Activated CD8-positive, alpha-beta T cell treated with anti-CD3 and anti-CD28 coated beads for 36 hours (primary cell): ENCODE measurements at regions not wholly inside any gene's neighbourhood (a gene's known extent, or its start where the extent isn't known, plus 50 kb on each side); places are given as distances from the start of the nearest gene placed in this dataset.

Experiments used
- ATAC-seq: fragments of 200-7000 bp; cut with Tn5 transposase; one replicate; pipeline ENCODE4 v1.10.0; 2021; ENCODE audit warnings: mild to moderate bottlenecking, moderate library complexity
- CTCF ChIA-PET: fragments of 350-600 bp; sonication (Branson Sonifier 250); formaldehyde crosslinking; loops from one replicate; lab custom pipeline; 2021; ENCODE audit warnings: antibody characterized with exemption; lab: Charles Lee
- POLR2A ChIA-PET: fragments of 350-600 bp; sonication (Branson Sonifier 250); formaldehyde crosslinking; loops from one replicate; lab custom pipeline; 2021; ENCODE audit warnings: antibody characterized with exemption; lab: Charles Lee
- DNase-seq: peaks from one replicate; pipeline ENCODE4 v3.0.0-alpha.2; 2020
- H3K27ac Mint-ChIP-seq: one replicate; pipeline ENCODE4 v1.8.0; 2021; ENCODE audit warnings: mild to moderate bottlenecking, mixed read lengths
- H3K27me3 Mint-ChIP-seq: one replicate; pipeline ENCODE4 v1.8.0; 2021; ENCODE audit warnings: mixed read lengths
- H3K36me3 Mint-ChIP-seq: one replicate; pipeline ENCODE4 v1.8.0; 2021; ENCODE audit warnings: low read depth, mixed read lengths
- H3K4me1 Mint-ChIP-seq: one replicate; pipeline ENCODE4 v1.8.0; 2021; ENCODE audit warnings: low read depth, mixed read lengths
- H3K4me3 Mint-ChIP-seq: one replicate; pipeline ENCODE4 v1.8.0; 2021; ENCODE audit warnings: mild to moderate bottlenecking, moderate library complexity, mixed read lengths
- H3K9me3 Mint-ChIP-seq: one replicate; pipeline ENCODE4 v1.8.0; 2021; ENCODE audit warnings: mixed read lengths
- intact Hi-C: fragments of 100-400 bp; cut with micrococcal nuclease; formaldehyde crosslinking; loops from one replicate; pipeline ENCODE4 v1.10.0; 2022
- TF ChIP-seq, protein P1 (sequence below): fragments of 200-600 bp; IDR thresholded peaks from one replicate; pipeline ENCODE4 v1.8.0; 2022; ENCODE audit warnings: antibody characterized with exemption, mild to moderate bottlenecking

DNA sequence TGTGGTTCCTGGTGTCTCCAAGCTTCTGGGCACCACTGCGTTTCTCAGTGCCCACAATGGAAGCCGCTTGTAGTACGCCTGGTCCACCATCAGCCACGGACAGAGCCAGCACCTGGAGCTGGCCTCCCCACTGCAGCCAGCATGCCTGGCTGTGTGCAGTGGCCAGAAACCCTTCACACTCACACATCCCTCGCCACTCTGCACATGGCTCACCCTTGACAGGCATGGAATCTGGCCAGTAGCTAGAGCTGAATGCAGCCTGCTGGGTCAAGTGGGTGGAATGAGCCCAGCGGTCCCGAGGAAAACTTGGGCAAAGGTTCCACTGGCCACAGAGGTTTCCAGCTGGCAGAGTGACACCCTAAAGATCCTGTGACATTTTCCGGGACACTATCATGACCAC lies 146.0 kb upstream of the ADO start:
- Mint-ChIP-seq H3K9me3 (no peaks in the 10 kb centered on the region), H3K4me1 (peaks cover 17% of the 10 kb centered on the region), H3K36me3 (no peaks in the 10 kb centered on the region), H3K27ac (no peak overlapping the region), H3K4me3 (no peak overlapping the region), H3K27me3 (no peaks in the 10 kb centered on the region)
- ChIA-PET POLR2A (no interaction called here), CTCF (no interaction called here)
- ATAC-seq, result no peak
- DNase-seq, result no peak
- TF ChIP-seq, protein P1, sequence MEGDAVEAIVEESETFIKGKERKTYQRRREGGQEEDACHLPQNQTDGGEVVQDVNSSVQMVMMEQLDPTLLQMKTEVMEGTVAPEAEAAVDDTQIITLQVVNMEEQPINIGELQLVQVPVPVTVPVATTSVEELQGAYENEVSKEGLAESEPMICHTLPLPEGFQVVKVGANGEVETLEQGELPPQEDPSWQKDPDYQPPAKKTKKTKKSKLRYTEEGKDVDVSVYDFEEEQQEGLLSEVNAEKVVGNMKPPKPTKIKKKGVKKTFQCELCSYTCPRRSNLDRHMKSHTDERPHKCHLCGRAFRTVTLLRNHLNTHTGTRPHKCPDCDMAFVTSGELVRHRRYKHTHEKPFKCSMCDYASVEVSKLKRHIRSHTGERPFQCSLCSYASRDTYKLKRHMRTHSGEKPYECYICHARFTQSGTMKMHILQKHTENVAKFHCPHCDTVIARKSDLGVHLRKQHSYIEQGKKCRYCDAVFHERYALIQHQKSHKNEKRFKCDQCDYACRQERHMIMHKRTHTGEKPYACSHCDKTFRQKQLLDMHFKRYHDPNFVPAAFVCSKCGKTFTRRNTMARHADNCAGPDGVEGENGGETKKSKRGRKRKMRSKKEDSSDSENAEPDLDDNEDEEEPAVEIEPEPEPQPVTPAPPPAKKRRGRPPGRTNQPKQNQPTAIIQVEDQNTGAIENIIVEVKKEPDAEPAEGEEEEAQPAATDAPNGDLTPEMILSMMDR, result no peak
- intact Hi-C loops, result no loop called here

DNA sequence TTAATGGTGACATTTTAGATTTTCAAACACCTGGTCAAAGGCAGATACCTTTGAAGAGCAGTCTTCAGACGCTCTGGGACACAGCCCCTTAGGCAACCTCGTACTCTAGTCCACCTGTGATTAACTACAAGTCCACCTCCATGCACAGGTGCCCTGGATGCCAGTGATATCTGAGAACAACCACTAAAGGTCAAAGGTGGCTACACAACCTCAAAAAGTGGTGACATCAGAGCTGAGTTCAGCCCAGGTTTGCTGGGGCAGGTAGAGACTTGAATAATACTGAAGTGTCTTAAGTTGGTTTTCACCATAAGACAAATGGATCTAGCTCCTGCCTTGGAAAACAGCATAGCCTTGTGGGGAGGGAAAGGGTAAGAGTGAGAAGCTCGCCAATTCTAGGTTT lies 143.4 kb upstream of the ADO start:
- Mint-ChIP-seq H3K27me3 (no peaks in the 10 kb centered on the region), H3K4me1 (no peaks in the 10 kb centered on the region), H3K36me3 (no peaks in the 10 kb centered on the region), H3K9me3 (no peaks in the 10 kb centered on the region), H3K4me3 (no peak overlapping the region), H3K27ac (no peak overlapping the region)
- intact Hi-C loops, result no loop called here
- no peak for DNase-seq
- TF ChIP-seq, protein P1, result no peak
- no peak for ATAC-seq
- ChIA-PET CTCF (interaction anchor here (1.5 kb wide), 2 partner anchors 45 to 157 kb away, joined by 3 read pairs; no protein-coding TSS in a partner anchor), POLR2A (no interaction called here)

DNA sequence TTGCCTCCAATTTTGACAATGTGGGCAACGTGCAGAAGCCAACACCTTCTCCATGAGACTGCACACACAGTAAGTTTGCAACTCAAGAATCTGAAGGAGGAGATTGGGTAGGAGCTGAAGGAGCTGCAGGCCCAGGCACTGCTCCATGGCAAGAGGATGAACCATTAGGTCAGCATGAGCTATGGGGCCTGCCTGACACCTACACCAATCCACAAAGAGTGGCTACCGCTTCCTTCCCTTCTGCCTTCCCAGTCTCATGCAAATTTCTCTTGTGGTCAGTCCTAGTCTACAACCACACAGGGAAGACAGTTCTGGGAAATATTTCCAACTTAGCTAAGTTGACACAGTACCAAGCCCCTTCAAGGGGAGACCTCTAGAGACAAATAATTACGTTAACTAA lies 142.0 kb upstream of the ADO start:
- Mint-ChIP-seq H3K4me3 (no peak overlapping the region), H3K27me3 (no peaks in the 10 kb centered on the region), H3K27ac (no peak overlapping the region), H3K4me1 (no peaks in the 10 kb centered on the region), H3K9me3 (no peaks in the 10 kb centered on the region), H3K36me3 (no peaks in the 10 kb centered on the region)
- TF ChIP-seq, protein P1, result no peak
- ATAC-seq (no peak), DNase-seq (no peak)
- intact Hi-C loops, result no loop called here
- POLR2A ChIA-PET, result interaction anchor here (1.3 kb wide), 1 partner anchor 11 kb away, joined by 4 read pairs; no protein-coding TSS in a partner anchor
- CTCF ChIA-PET, result interaction anchor here (1.5 kb wide), 2 partner anchors 156 to 224 kb away, joined by 3 read pairs; no protein-coding TSS in a partner anchor

DNA sequence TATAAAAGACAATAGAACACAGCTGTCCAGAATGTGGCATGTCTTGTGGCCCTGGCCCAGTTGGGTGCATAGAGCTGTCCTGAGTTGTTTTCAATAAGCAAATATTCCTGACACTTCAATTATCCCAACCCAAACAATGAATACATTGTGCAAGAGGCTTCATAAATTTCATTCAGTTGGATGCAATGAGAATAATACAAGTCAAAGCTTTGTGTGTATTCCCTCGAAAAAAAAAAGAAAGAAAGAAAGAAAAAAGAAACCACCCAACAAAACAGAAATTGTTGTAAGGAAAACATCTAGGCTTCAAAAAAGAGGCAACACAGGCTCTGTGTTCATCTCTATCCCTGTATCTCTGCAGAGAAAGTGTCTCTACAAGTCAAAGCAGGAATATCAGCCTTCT lies 138.7 kb upstream of the ADO start:
- Mint-ChIP-seq H3K4me3 (no peak overlapping the region), H3K36me3 (no peaks in the 10 kb centered on the region), H3K4me1 (peaks cover 6% of the 10 kb centered on the region), H3K27me3 (no peaks in the 10 kb centered on the region), H3K9me3 (no peaks in the 10 kb centered on the region), H3K27ac (no peak overlapping the region)
- ATAC-seq, result no peak
- no peak for DNase-seq
- ChIA-PET POLR2A (no interaction called here), CTCF (interaction anchor here (0.6 to 2.4 kb wide), 2 partner anchors 55 to 327 kb away, joined by 3 to 6 read pairs; no protein-coding TSS in a partner anchor)
- intact Hi-C loops, result no loop called here
- TF ChIP-seq, protein P1, result no peak

DNA sequence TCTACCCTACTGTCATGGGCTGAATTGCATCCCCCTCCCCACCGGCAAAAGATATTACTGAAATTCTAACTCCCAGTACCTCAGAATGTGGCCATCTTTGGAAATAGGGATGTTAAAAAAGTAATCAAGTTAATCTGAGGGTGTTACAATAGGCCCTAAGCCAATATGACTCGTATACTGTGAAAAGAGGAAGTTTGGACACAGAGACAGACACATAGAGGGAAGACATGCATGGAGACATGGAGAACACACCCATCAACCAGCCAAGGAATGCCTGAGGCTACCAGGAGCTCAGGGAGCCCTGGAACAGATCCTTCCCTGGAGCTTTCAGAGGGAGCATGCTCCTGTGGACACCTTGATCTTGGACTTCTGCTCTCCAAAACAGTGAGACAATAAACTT lies 138.2 kb upstream of the ADO start:
- intact Hi-C loops, result no loop called here
- ChIA-PET POLR2A (no interaction called here), CTCF (interaction anchor here (0.6 to 2.4 kb wide), 2 partner anchors 56 to 328 kb away, joined by 3 to 6 read pairs; no protein-coding TSS in a partner anchor)
- peaks cover 11% of the 10 kb centered on the region for H3K4me1 Mint-ChIP-seq
- ATAC-seq (no peak), DNase-seq (no peak)
- H3K4me3 Mint-ChIP-seq, result no peak overlapping the region
- TF ChIP-seq, protein P1, result no peak
- H3K27ac Mint-ChIP-seq, result no peak overlapping the region
- H3K9me3 Mint-ChIP-seq, result no peaks in the 10 kb centered on the region
- H3K27me3 Mint-ChIP-seq, result no peaks in the 10 kb centered on the region
- H3K36me3 Mint-ChIP-seq, result no peaks in the 10 kb centered on the region
